ENCODE measurements at regions not wholly inside any gene's neighbourhood (a gene's known extent, or its start where the extent isn't known, plus 50 kb on each side); places are given as distances from the start of the nearest gene placed in this dataset.
"Not testable (repeated sequence)": the region's sequence is repeated elsewhere in the genome, so short reads cannot be mapped to it uniquely, and the experiment has no call there.

DNA sequence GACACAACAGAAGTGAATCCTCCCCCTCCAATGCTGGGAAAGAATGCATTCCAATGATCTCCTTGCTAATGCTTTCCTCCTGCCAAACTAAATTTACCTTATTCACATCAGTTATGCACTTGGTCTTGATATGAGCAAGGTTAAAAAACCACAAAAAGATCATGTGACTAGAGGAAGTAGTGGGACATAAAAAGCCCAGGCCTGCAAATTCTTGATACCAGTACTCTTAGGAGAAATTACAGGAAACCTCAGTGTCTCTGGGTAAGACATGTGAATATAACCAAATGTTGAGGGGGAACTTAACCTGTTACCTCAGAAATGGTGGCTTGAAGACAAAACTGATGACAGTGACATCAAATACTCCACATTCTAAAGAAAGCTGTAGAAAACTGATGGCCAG lies 427.1 kb downstream of the RPS29 start:
- Mint-ChIP-seq H3K36me3 (no peaks in the 10 kb centered on the region), H3K9me3 (no peaks in the 10 kb centered on the region), H3K27ac (no peak overlapping the region)
- ATAC-seq: no peak
- DNase-seq (ENCODE audit: low spot score in 2 of 2): no peak

DNA sequence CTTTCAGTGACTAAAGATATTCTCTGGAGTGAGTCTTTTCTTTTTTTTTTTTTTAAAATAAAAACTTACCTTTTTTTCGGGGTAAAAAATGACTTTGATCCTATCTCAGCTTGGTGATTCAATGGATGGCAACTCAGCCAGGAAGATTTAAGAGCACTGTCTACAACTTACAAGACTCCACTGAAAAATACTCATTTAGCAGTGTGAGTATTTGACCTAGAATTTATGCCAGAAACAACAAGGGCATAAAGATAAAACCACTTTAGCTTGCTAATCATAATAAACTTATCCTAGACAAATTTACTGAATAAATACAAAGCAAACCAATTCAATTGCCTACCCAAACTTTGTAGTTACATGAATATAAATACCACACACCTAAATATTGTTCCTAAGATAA lies 446.6 kb downstream of the RPS29 start:
- Mint-ChIP-seq H3K27ac (no peak overlapping the region), H3K36me3 (no peaks in the 10 kb centered on the region), H3K9me3 (peaks cover 4 to 5% of the 10 kb centered on the region in 2 donors)
- DNase-seq (ENCODE audit: low spot score in 2 of 2): no peak
- ATAC-seq: no peak

DNA sequence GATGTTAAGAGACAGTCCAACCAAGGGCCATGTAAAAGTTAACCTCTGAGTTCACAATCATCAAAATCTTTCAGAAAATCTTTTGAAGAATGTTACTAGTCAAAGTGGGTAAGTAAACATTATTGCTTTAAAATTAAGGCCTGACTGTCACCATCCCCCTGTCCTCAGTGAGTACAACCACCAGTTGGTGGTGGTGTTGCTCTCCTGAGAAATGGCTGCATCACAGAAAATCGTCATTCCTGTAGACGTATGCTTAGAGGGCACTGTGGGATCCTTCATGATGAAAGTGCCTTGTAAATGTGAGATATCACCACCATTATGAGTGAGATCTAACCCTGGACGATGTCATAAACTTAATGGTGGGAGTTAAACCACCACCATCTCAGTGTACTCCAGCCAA lies 451.2 kb downstream of the RPS29 start:
- ATAC-seq (no peak), DNase-seq (ENCODE audit: low spot score in 2 of 2) (no peak)
- no peaks in the 10 kb centered on the region for H3K36me3 Mint-ChIP-seq
- peaks cover 0 to 3% of the 10 kb centered on the region in 2 donors for H3K9me3 Mint-ChIP-seq
- no peak overlapping the region for H3K27ac Mint-ChIP-seq

DNA sequence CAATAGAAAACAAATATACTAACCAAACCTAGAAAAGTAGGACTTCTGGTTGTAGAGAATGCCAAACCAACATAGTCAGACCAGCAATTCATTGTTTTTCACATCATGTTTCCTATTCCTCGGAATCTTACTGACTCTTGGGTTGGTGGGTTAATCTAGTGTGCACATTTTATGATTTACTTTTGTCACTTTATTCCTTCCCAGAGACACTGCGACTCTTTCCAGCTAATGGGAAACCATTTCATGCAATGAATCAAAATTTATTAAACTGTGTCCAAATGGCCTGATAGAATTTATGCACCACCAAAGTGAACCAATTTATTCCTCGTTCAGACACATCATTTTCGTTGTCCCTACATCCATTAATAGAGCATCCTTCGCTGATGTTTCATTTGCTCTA lies 464.9 kb downstream of the RPS29 start:
- ATAC-seq (no peak), DNase-seq (ENCODE audit: low spot score in 2 of 2) (no peak)
- Mint-ChIP-seq H3K9me3 (no peaks in the 10 kb centered on the region), H3K36me3 (no peaks in the 10 kb centered on the region), H3K27ac (no peak overlapping the region)

DNA sequence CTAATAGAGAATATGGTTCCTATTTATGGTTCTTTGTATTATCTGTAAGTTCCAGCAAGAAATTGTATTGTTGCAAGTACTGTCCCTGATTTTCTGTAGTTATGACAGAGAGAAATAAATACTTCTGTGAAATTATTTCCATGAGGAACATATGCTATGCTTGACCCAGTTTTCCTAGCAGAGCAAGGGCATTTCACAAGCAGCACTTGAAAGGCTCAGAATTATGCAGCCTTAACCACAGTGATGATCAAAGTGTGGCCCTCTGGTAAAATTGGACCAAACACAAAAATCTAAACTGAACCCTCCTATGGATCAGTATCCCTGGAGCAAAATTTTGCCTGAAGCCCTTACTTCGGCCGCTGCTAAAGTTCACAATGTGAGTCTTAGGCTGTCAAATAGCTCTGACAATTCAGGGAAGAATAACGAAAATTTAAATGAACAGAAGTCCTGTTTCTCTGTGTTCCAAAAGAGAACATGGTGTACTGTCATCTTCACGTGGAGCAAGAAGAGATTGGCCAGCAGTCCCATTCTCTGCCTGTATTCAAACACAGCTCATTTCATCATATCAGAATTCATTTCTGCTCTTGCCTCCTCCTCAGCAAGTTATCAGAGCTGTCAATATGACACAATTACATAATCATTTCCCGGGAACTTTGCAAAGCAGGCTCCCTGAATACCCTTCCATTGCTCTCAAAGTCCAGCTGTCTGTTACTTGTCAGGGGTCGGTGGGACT lies 471.9 kb downstream of the RPS29 start:
- no peaks in the 10 kb centered on the region for H3K36me3 Mint-ChIP-seq
- no peak overlapping the region for H3K27ac Mint-ChIP-seq
- DNase-seq (ENCODE audit: low spot score in 2 of 2): no peak
- no peaks in the 10 kb centered on the region for H3K9me3 Mint-ChIP-seq
- no peak for ATAC-seq

DNA sequence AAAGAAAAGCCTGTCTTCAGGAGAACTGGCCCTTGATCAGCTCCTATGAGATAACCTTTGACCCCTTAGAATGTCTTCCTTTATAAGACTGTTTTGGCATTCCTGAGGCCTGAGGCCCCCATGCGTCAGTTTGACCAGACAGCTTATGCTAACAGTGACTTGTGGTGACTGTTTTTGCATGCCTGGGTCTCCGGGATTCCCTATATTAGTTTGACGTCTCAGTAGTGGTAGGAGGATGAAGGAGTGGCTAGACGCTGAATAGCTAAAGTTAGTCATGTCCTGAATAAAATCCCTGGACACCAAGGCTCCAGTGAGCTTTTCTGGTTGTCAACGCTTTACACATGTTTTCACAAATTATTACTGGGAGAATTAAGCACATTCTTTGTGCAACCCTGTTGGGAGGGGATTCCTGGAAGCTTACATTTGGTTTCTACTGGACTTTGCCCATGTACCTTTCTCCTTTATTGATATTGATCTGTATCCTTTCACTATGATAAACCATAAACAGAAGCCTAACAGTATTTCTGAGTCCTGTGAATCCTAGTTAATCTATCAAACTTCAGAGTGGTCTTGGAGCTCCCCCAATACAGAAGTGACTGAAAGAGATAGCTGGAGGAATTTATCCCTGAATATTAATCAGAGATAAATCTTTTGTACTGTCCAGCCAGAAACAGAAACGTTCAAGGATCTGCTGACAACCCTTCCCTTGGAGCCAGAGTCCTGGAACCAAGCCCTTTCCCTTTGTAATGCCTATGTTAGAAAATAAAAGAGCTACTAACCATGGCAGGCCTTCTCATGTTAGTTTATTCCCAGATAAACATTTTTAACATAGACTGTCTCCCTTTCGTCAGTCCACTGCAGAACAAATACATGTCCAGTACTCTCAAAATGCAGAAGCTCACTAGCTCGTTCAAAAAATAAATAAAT lies 479.2 kb downstream of the RPS29 start:
- no peaks in the 10 kb centered on the region for H3K9me3 Mint-ChIP-seq
- DNase-seq (ENCODE audit: low spot score in 2 of 2) (no peak), ATAC-seq (no peak)
- no peak overlapping the region for H3K27ac Mint-ChIP-seq
- no peaks in the 10 kb centered on the region for H3K36me3 Mint-ChIP-seq

DNA sequence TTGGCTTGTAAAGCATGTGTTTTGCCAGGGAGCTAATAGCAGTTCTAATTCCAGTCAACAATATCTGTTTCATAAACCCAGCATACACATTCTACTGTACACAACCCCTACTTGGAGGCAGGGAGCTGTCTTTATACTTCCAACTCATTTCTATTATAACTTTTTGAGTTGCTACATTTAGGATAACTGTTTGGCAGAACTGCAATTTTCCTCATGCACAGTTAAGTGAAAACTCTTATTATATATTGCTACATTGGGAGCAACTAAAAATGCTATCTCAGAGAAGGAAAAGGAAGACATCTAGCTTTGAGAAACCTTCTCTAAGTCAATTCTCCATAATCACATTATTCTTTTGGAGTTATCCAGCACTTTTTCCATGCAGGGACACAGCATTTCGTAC lies 480.2 kb downstream of the RPS29 start:
- no peak for ATAC-seq
- DNase-seq (ENCODE audit: low spot score in 2 of 2): no peak
- no peak overlapping the region for H3K27ac Mint-ChIP-seq
- no peaks in the 10 kb centered on the region for H3K36me3 Mint-ChIP-seq
- no peaks in the 10 kb centered on the region for H3K9me3 Mint-ChIP-seq

DNA sequence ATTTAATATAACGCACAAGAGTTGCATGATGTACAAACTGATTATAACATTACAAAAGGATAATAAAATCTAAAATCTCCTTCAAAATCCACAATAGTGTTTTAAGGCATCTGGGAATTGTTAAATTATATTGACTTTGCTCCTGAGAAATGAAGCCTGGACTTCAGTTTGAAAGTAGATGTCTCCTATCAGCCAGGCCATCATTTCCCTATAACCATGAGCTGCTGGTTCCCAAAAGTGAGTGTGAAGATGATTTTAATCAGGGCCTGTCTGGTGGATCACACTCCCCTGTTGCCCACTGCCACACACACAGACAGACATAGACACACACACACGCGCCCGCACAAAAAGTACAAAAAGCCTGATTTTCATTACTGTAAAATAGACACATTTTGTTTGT lies 480.7 kb downstream of the RPS29 start:
- Mint-ChIP-seq H3K27ac (no peak overlapping the region), H3K36me3 (no peaks in the 10 kb centered on the region), H3K9me3 (no peaks in the 10 kb centered on the region)
- ATAC-seq: no peak
- DNase-seq (ENCODE audit: low spot score in 2 of 2): no peak

DNA sequence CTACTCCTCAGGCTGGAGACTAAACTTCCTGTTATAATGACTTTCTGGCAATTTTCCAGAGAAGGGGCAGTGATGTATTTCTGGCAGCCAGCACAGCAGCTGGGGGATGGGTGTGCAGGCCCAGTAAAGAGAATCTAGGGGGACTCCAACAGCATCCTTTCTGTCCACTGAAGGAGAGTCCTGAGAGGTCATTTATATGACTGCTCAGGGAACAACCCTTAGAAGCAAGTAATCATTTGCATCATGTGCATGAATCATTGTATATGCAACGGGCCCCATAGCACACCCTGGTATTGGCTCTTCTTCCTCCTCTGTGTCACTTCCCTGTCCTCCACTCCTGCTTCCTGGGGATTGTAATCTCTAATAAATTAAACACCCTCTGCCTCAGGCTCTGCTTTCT lies 493.8 kb downstream of the RPS29 start:
- H3K9me3 Mint-ChIP-seq: peaks cover 0 to 9% of the 10 kb centered on the region in 2 donors
- no peak for DNase-seq (ENCODE audit: low spot score in 2 of 2)
- no peak overlapping the region for H3K27ac Mint-ChIP-seq
- no peaks in the 10 kb centered on the region for H3K36me3 Mint-ChIP-seq
- no peak for ATAC-seq

DNA sequence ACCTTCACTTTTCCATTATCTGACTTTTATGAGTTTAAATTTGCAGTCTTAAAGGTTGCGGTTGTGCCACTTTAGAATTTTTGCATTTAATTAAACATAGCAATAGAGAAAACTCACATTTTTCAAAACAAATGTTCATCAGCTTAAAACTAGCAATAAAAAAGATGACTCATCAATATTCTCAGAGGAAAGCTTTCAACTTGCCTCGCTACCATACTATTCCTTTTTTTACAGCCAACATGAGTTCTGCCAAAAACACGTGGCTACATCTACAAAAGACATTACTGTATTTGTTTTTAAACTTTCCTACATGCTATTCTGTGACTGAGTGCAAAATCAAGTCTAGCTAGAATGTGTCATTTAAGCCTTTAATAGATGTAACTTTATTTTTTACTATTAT lies 497.1 kb downstream of the RPS29 start:
- Mint-ChIP-seq H3K27ac (no peak overlapping the region), H3K36me3 (no peaks in the 10 kb centered on the region), H3K9me3 (peaks cover 0 to 5% of the 10 kb centered on the region in 2 donors)
- no peak for DNase-seq (ENCODE audit: low spot score in 2 of 2)
- no peak for ATAC-seq

DNA sequence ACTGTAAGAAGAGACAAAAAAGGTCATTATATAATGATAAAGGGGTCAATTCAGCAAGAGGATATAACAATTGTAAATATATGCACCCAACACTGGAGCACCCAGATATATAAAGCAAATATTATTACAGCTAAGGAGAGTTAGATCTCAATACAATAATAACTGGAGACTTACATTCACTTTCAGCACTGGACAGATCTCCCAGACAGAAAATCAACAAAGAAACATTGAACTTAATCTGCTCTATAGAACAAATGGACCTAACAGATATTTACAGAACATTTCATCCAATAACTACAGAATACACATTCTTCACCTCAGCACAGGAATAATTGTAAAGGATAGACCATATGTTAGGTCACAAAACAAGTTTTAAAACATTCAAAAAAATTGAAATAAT lies 512.9 kb downstream of the RPS29 start:
- H3K9me3 Mint-ChIP-seq; H3K36me3 Mint-ChIP-seq; DNase-seq (ENCODE audit: low spot score in 2 of 2); H3K27ac Mint-ChIP-seq; ATAC-seq: not testable (repeated sequence)

DNA sequence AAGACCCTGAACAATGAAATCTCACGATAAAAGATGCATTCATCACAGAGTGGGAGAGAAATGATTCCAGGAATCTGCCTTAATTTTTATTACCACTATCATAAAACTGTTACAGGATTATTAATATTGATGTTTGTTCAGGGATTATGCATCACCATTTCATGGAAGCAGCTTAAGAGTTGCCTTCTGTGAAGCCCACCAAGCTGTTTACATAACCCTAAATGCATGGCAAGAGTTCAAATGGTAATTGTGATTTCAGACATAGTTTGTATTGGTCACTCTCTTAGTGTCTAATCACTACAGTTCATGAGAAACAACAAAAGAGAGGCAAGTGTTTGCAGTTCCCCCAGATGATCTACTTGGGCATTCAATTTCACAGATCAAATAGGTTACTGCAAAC lies 527.7 kb downstream of the RPS29 start:
- DNase-seq (ENCODE audit: low spot score in 2 of 2) (no peak), ATAC-seq (no peak)
- no peaks in the 10 kb centered on the region for H3K9me3 Mint-ChIP-seq
- H3K36me3 Mint-ChIP-seq: no peaks in the 10 kb centered on the region
- no peak overlapping the region for H3K27ac Mint-ChIP-seq

DNA sequence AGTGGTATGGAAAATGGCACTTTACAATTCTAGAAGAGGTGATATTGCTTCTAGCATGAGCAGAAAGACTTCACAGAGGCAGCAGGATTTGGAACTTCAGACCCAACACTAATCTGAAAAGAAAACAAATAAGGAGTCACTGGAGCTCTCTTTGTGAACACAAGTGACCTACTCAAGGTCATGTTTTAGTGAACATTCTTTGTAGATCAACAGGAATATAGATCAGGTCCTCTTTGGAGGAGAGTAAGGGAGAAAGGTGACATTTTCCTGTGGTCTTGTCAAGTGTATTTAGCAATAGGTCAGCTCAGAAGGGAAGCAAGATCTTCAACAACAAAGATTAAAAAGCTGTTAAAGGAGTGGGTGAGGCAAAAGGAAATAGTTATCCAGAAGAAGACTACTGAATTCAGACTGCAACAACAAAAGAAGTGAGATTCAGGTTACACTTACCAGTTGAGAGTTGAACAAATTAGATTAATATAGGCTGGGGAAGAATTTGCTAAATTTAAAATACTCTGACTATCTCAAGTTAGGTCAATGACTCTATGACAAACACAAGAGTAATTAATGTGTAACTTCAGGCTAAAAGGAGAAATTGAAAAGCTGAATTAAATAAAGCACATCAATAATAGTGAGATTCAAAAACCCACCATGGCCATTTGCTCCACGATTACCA lies 528.2 kb downstream of the RPS29 start:
- Mint-ChIP-seq H3K36me3 (no peaks in the 10 kb centered on the region), H3K27ac (no peak overlapping the region), H3K9me3 (no peaks in the 10 kb centered on the region)
- ATAC-seq: no peak
- no peak for DNase-seq (ENCODE audit: low spot score in 2 of 2)

DNA sequence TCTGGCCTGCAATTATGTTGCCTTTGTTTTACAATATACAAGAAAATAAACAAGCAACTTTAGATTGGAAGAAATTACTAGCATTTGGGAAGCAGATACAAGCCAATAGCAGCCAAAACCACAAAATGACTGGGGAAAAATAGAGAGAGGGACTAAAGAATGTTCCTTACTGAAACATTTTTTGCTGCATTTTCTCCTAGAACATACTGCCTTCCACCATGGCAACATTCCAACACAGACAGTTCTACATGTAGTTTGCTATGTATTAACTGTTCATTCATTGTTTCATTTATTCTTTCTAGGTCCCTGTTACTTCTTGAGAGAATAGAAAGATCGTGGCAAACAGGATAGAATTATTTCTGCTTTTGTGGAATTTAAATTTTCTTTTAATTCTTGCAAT lies 530.2 kb downstream of the RPS29 start:
- DNase-seq (ENCODE audit: low spot score in 2 of 2) (no peak), ATAC-seq (no peak)
- Mint-ChIP-seq H3K9me3 (no peaks in the 10 kb centered on the region), H3K36me3 (no peaks in the 10 kb centered on the region), H3K27ac (no peak overlapping the region)

DNA sequence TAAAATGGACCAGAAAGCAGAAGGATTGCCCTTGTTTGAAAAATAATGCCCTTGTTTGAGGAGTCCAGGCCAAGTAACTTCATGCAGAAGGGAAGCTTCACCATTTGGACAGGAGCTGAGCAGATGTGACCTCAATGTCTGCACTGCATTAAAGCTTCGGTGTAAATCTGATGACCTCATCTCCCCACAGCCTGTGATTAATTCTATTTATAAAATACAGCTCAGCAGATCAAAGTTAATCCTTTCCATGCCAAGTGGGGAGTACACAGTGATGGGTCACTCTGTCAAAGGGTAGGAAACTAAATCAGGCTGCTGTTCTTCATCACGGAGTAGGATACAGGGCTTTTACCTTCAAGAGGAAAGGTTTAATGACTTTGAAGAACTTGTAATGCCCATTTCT lies 533.7 kb downstream of the RPS29 start:
- Mint-ChIP-seq H3K36me3 (no peaks in the 10 kb centered on the region), H3K9me3 (peaks cover 3 to 4% of the 10 kb centered on the region in 2 donors), H3K27ac (no peak overlapping the region)
- no peak for ATAC-seq
- no peak for DNase-seq (ENCODE audit: low spot score in 2 of 2)

DNA sequence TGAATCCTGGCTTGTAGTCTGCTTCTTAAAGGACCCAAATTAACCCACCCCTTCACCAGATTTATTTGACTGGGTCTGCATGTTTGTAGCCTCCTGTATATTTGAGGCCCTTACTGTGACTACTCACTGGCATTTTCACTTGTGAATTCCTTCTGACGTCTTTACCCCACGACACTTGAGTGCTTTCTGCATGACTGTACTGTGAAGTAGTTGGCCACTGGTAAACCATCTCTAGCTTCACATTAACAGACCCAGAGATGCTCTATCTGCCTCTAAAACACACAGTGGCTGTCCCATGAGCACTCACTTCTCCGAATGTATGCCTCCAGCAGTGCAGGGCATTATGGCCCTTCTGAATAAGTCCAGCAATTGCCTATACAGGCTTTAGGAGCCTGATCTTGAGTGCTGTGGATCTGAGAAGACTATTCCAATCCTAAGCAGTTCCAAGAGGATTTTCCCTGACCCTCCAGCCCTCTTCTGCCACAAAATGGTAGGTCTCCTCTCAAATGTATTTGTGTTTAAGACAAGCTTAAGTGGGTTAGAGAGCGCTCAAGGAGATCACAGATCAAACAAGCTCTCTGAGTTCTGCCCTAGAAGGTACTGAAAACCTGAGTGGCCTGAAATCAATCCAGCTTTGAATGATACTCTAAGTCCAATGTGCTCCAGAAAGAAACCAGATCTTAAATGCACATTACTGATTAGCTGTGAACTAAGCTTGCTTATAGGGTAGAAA lies 534.7 kb downstream of the RPS29 start:
- DNase-seq (ENCODE audit: low spot score in 2 of 2) (no peak), ATAC-seq (no peak)
- no peak overlapping the region for H3K27ac Mint-ChIP-seq
- no peaks in the 10 kb centered on the region for H3K36me3 Mint-ChIP-seq
- peaks cover 3 to 4% of the 10 kb centered on the region in 2 donors for H3K9me3 Mint-ChIP-seq

DNA sequence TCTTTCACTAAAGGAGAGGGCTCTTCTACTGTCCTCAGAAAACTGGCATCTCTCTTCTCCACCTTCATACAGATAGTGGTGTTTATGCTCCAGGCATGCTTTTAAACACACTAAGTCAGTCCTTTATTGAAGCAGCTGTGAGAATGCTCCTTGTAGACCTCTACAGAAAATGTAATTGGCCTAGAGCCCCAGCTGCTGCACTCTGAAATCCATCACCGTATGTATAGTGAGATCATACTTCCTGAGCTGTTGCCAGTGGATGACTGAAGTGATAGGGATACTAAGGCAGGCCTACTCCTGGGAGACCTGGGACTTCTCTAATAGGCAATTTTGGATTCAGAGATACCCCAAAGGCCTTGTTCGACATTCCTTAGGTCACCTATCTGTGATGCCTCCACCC lies 535.4 kb downstream of the RPS29 start:
- H3K36me3 Mint-ChIP-seq: no peaks in the 10 kb centered on the region
- H3K9me3 Mint-ChIP-seq: peaks cover 3 to 4% of the 10 kb centered on the region in 2 donors
- DNase-seq (ENCODE audit: low spot score in 2 of 2) (no peak), ATAC-seq (no peak)
- H3K27ac Mint-ChIP-seq: no peak overlapping the region
